ENCODE measurements at regions not wholly inside any gene's neighbourhood (a gene's known extent, or its start where the extent isn't known, plus 50 kb on each side); places are given as distances from the start of the nearest gene placed in this dataset.
A peak's percentile ranks its signal among the peaks of the same experiment; 100 is the strongest.

DNA sequence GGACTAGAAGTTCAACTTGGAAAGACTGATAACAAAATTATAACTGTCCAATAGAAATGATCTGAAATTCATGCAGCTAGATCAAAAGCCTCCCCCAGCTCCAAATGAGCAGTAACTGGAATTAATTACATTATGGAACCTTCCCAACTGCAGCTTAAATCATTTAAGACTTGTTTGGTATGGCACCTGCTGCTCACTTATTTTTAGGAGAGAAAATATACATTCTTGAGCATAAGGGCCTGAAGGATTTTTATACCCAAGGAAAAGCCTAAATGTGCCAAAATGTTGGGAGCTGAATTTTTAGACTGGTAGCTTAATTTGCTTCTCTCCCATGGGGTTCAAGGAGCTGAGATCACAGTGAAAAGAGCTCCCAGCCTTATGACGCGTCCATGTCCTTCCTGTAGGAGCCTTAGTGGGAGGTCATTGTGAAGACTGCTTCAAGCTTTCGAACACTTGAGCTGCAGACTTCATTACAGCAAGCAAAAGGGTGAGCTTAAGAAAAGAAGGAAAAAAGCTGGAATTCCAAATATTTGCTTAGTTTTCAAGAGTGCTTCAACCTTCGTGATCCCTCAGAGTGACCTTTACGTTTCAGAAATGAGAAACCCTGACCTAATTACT is 276.0 kb downstream of the DMAC1 start:
- Histone ChIP-seq H3K4me1 (no peaks in the 10 kb centered on the region), H3K9me3 (no peaks in the 10 kb centered on the region), H3K27ac (no peak overlapping the region), H3K36me3 (no peaks in the 10 kb centered on the region), H3K4me3 (no peak overlapping the region), H3K27me3 (no peaks in the 10 kb centered on the region)
- DNase-seq (no peak), ATAC-seq (ENCODE audit: low FRiP score in 2 of 2) (no peak)
- 61 to 71% methylated on average over 5 of the region's 5 CpGs for WGBS, 2 donors
- TF ChIP-seq POLR2A (IDR thresholded peaks at IDR 0.05) (no peak), EP300 (IDR thresholded peaks at IDR 0.05) (no peak), POLR2AphosphoS5 (IDR thresholded peaks at IDR 0.05) (no peak)
- TF ChIP-seq, protein P1, sequence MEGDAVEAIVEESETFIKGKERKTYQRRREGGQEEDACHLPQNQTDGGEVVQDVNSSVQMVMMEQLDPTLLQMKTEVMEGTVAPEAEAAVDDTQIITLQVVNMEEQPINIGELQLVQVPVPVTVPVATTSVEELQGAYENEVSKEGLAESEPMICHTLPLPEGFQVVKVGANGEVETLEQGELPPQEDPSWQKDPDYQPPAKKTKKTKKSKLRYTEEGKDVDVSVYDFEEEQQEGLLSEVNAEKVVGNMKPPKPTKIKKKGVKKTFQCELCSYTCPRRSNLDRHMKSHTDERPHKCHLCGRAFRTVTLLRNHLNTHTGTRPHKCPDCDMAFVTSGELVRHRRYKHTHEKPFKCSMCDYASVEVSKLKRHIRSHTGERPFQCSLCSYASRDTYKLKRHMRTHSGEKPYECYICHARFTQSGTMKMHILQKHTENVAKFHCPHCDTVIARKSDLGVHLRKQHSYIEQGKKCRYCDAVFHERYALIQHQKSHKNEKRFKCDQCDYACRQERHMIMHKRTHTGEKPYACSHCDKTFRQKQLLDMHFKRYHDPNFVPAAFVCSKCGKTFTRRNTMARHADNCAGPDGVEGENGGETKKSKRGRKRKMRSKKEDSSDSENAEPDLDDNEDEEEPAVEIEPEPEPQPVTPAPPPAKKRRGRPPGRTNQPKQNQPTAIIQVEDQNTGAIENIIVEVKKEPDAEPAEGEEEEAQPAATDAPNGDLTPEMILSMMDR (IDR thresholded peaks at IDR 0.05), result no peak

DNA sequence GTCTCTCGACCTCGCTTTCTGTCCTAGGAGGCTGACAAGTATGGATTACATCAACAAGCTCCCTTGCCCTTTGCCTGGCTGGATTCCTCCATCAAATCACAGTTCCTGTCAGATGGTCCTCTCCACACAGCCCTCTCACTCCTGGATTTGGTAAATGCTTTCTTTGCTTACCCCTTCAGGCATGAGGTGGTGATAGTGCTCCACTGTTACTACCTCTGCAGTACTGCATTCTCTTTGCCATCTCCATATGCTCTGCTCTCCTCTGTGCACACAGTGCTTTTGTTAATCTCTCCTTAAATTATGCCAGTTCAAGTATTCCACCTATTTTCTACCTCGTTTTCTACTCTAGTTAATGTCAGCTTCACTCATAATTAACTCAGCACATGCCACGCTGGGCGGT is 279.2 kb downstream of the DMAC1 start:
- ATAC-seq (ENCODE audit: low FRiP score in 2 of 2) (no peak), DNase-seq (no peak)
- Histone ChIP-seq H3K4me1 (no peaks in the 10 kb centered on the region), H3K4me3 (no peak overlapping the region), H3K36me3 (no peaks in the 10 kb centered on the region), H3K27me3 (no peaks in the 10 kb centered on the region), H3K27ac (no peak overlapping the region), H3K9me3 (no peaks in the 10 kb centered on the region)
- 65% methylated on average over 5 of the region's 5 CpGs for WGBS, 2 donors
- no peak for TF ChIP-seq POLR2AphosphoS5 (IDR thresholded peaks at IDR 0.05)
- TF ChIP-seq POLR2A (IDR thresholded peaks at IDR 0.05), result no peak

DNA sequence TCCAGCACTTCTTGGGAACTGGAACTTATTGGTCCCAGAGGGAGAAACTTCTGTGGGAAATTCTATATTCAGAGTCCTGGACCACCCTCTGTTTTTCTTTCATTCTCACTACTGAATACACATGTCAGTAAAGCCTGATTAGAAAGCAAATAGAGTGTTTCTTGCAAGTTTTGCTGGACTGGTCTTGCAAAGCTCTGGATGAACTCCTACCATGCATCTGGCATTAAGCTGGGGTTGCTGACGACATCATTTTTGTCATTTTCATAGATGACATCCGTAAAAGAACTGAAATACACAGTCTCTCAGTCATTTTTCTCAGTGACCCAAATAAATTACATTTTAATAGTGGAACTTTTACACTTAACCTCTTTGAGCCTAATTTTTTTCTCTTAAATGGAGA is 283.2 kb downstream of the DMAC1 start:
- no peak for TF ChIP-seq POLR2A (IDR thresholded peaks at IDR 0.05)
- TF ChIP-seq POLR2AphosphoS5 (IDR thresholded peaks at IDR 0.05), result no peak
- TF ChIP-seq EP300 (IDR thresholded peaks at IDR 0.05), result no peak
- TF ChIP-seq, protein P1 (IDR thresholded peaks at IDR 0.05), result no peak
- Histone ChIP-seq H3K4me1 (no peaks in the 10 kb centered on the region), H3K36me3 (no peaks in the 10 kb centered on the region), H3K4me3 (no peak overlapping the region), H3K27ac (no peak overlapping the region), H3K27me3 (no peaks in the 10 kb centered on the region), H3K9me3 (no peaks in the 10 kb centered on the region)
- no peak for ATAC-seq (ENCODE audit: low FRiP score in 2 of 2)
- WGBS, 2 donors, result 75 to 87% methylated on average over 2 of the region's 2 CpGs
- DNase-seq, result no peak

DNA sequence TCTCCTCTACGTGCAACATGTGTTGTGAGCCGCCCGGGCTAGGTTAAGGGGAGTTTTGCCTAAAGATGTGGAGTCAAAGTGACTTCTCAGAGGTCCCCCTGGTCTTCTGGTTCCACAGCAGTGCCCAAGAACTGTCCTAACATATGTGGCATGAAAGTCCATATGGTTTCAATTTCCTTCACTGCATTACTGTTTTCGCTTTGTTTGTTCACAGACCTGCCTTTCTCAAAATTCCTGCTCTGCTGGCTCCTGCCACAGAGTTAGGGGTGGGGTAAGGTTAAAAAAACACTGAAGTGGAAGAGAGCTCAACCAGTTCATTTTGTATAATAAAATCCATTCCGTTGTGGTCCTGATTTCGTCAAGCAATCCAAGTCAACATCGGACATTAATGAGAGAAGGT is 289.4 kb downstream of the DMAC1 start:
- H3K4me3 ChIP-seq, result no peak overlapping the region
- no peaks in the 10 kb centered on the region for H3K9me3 ChIP-seq
- WGBS, 2 donors, result 69 to 71% methylated on average over 7 of the region's 7 CpGs
- H3K27me3 ChIP-seq, result no peaks in the 10 kb centered on the region
- H3K36me3 ChIP-seq, result no peaks in the 10 kb centered on the region
- no peaks in the 10 kb centered on the region for H3K4me1 ChIP-seq
- ATAC-seq (ENCODE audit: low FRiP score in 2 of 2), result no peak
- H3K27ac ChIP-seq, result peak overlapping the region in 1 of 4 donors; percentile 17
- TF ChIP-seq POLR2A (IDR thresholded peaks at IDR 0.05), result no peak
- TF ChIP-seq, protein P1 (IDR thresholded peaks at IDR 0.05), result no peak
- TF ChIP-seq EP300 (IDR thresholded peaks at IDR 0.05), result no peak
- TF ChIP-seq POLR2AphosphoS5 (IDR thresholded peaks at IDR 0.05), result no peak
- DNase-seq, result no peak

- ATAC-seq (ENCODE audit: low FRiP score in 2 of 2) (no peak), DNase-seq (no peak)
- peak overlapping the region in 1 of 4 donors; percentile 17 for H3K27ac ChIP-seq
- no peaks in the 10 kb centered on the region for H3K9me3 ChIP-seq
- H3K36me3 ChIP-seq, result no peaks in the 10 kb centered on the region
- no peaks in the 10 kb centered on the region for H3K4me1 ChIP-seq
- H3K27me3 ChIP-seq, result no peaks in the 10 kb centered on the region
- 79 to 83% methylated on average over 7 of the region's 7 CpGs for WGBS, 2 donors
- no peak overlapping the region for H3K4me3 ChIP-seq
- no peak for TF ChIP-seq POLR2A (IDR thresholded peaks at IDR 0.05)
- TF ChIP-seq POLR2AphosphoS5 (IDR thresholded peaks at IDR 0.05), result no peak
- TF ChIP-seq, protein P1 (IDR thresholded peaks at IDR 0.05), result no peak
- TF ChIP-seq EP300 (IDR thresholded peaks at IDR 0.05), result no peak
Observed at GRCh38 chr9:7509576-7510145, 289.9 kb downstream of the DMAC1 start.
